ENCODE measurements at regions not wholly inside any gene's neighbourhood (a gene's known extent, or its start where the extent isn't known, plus 50 kb on each side); places are given as distances from the start of the nearest gene placed in this dataset.

- TF ChIP-seq CTCF (IDR thresholded peaks at IDR 0.05), result no peak
- TF ChIP-seq POLR2A (IDR thresholded peaks at IDR 0.05), result no peak
Observed at GRCh38 chr2:198596985-198597384, 792.6 kb downstream of the PLCL1 start.

Data from stomach (tissue), 4 donors.